ENCODE measurements at regions not wholly inside any gene's neighbourhood (a gene's known extent, or its start where the extent isn't known, plus 50 kb on each side); places are given as distances from the start of the nearest gene placed in this dataset.

- DNase-seq: no peak
- H3F3A ChIP-seq (replicated peaks; ENCODE audit: insufficient read depth): no peaks in the 10 kb centered on the region
- no peaks in the 10 kb centered on the region for H3K36me3 ChIP-seq (replicated peaks in 1 of 2; ENCODE audit: control insufficient read depth in 1 of 2, insufficient read depth in 2 of 2, low read length in 1 of 2)
- ChIA-PET CTCF (no interaction called here), POLR2A (no interaction called here)
- no peak overlapping the region for H3K4me3 ChIP-seq (ENCODE audit: low read depth in 2 of 2, low read length in 1 of 2)
- H3K4me1 ChIP-seq (ENCODE audit: control insufficient read depth in 1 of 2, insufficient read depth in 2 of 2, low read depth in 1 of 2, low read length in 1 of 2): no peaks in the 10 kb centered on the region
- WGBS (ENCODE audit: low lambda C conversion rate): 41% methylated on average over 6 of the region's 6 CpGs
- no peaks in the 10 kb centered on the region for H3K9me2 ChIP-seq
- no peaks in the 10 kb centered on the region for H3K79me2 ChIP-seq (ENCODE audit: insufficient read depth)
- no peak for TF ChIP-seq TCF12 (IDR thresholded peaks at IDR 0.05)
- TF ChIP-seq NFIC (IDR thresholded peaks at IDR 0.05; ENCODE audit: borderline replicate concordance): no peak
- TF ChIP-seq JUND (IDR thresholded peaks at IDR 0.05): no peak
- TF ChIP-seq FOSL2 (IDR thresholded peaks at IDR 0.05; ENCODE audit: borderline replicate concordance, low read depth): no peak
- no peak for TF ChIP-seq MAX (IDR thresholded peaks at IDR 0.05; ENCODE audit: low read depth)
- no peaks in the 10 kb centered on the region for H3K9me3 ChIP-seq
- H3K27ac ChIP-seq (ENCODE audit: low read depth in 2 of 2, low read length in 1 of 2): no peak overlapping the region
- no peak overlapping the region for H2AFZ ChIP-seq (ENCODE audit: low read depth)
- H3K4me2 ChIP-seq: no peak overlapping the region
- no peaks in the 10 kb centered on the region for H3K27me3 ChIP-seq (ENCODE audit: insufficient read depth)
- H4K20me1 ChIP-seq (ENCODE audit: insufficient read depth): no peaks in the 10 kb centered on the region
- no peak overlapping the region for H3K9ac ChIP-seq
These were observed 504.0 kb upstream of the CDH4 start for GRCh38 chr20:60748086-60748485.

GRCh38 chr20:60749804-60750602 is 502.1 kb upstream of the CDH4 start:
- 35% methylated on average over 10 of the region's 11 CpGs for WGBS (ENCODE audit: low lambda C conversion rate)
- POLR2A ChIA-PET: no interaction called here

More at GRCh38 chr20:60749804-60750602, 502.1 kb upstream of the CDH4 start:
- DNase-seq: peak; percentile 4
- no peaks in the 10 kb centered on the region for H3F3A ChIP-seq (replicated peaks; ENCODE audit: insufficient read depth)
- H3K79me2 ChIP-seq (ENCODE audit: insufficient read depth): no peaks in the 10 kb centered on the region
- no peaks in the 10 kb centered on the region for H3K9me2 ChIP-seq
- no peak overlapping the region for H2AFZ ChIP-seq (ENCODE audit: low read depth)
- H3K27me3 ChIP-seq (ENCODE audit: insufficient read depth): no peaks in the 10 kb centered on the region
- no peaks in the 10 kb centered on the region for H3K4me1 ChIP-seq (ENCODE audit: control insufficient read depth in 1 of 2, insufficient read depth in 2 of 2, low read depth in 1 of 2, low read length in 1 of 2)
- H3K4me2 ChIP-seq: no peak overlapping the region
- CTCF ChIA-PET: interaction anchor here (1.0 kb wide), 1 partner anchor 22 kb away, joined by 4 read pairs; no protein-coding TSS in a partner anchor
- H3K27ac ChIP-seq (ENCODE audit: low read depth in 2 of 2, low read length in 1 of 2): no peak overlapping the region
- TF ChIP-seq JUND (IDR thresholded peaks at IDR 0.05): no peak
- TF ChIP-seq MXI1 (IDR thresholded peaks at IDR 0.05; ENCODE audit: low read depth, low read length): no peak
- no peak for TF ChIP-seq TCF12 (IDR thresholded peaks at IDR 0.05)
- no peak for TF ChIP-seq CTCF (IDR thresholded peaks at IDR 0.05)
- TF ChIP-seq RXRA (IDR thresholded peaks at IDR 0.05; ENCODE audit: borderline replicate concordance, low read depth): no peak
- TF ChIP-seq YY1 (IDR thresholded peaks at IDR 0.05; ENCODE audit: low read depth): no peak
- TF ChIP-seq SIN3A (IDR thresholded peaks at IDR 0.05; ENCODE audit: borderline replicate concordance, low read depth, low read length): no peak
- no peak for TF ChIP-seq NRF1 (IDR thresholded peaks at IDR 0.05; ENCODE audit: low read depth, low read length)
- TF ChIP-seq POLR2AphosphoS5 (IDR thresholded peaks at IDR 0.05; ENCODE audit: low read depth, low read length): no peak
- no peak for TF ChIP-seq EZH2phosphoT487 (IDR thresholded peaks at IDR 0.05; ENCODE audit: borderline replicate concordance, low read depth)
- no peak for TF ChIP-seq RCOR1 (IDR thresholded peaks at IDR 0.05; ENCODE audit: low read length)
- no peak for TF ChIP-seq GATA2 (CRISPR knock-in tag; IDR thresholded peaks at IDR 0.05)
- TF ChIP-seq MAX (IDR thresholded peaks at IDR 0.05; ENCODE audit: low read depth): no peak
- TF ChIP-seq FOSL2 (IDR thresholded peaks at IDR 0.05; ENCODE audit: borderline replicate concordance, low read depth): no peak
- TF ChIP-seq REST (IDR thresholded peaks at IDR 0.05; ENCODE audit: low read depth, low read length): no peak
- TF ChIP-seq GABPA (IDR thresholded peaks at IDR 0.05; ENCODE audit: low read depth): no peak
- H3K4me3 ChIP-seq (ENCODE audit: low read depth in 2 of 2, low read length in 1 of 2): no peak overlapping the region
- H3K9ac ChIP-seq: no peak overlapping the region
- H3K36me3 ChIP-seq (replicated peaks in 1 of 2; ENCODE audit: control insufficient read depth in 1 of 2, insufficient read depth in 2 of 2, low read length in 1 of 2): no peaks in the 10 kb centered on the region
- H3K9me3 ChIP-seq: no peaks in the 10 kb centered on the region
- no peaks in the 10 kb centered on the region for H4K20me1 ChIP-seq (ENCODE audit: insufficient read depth)

Measured in SK-N-SH (cell line).